Esophagus muscularis mucosa (tissue), 3 donors: ENCODE measurements at regions not wholly inside any gene's neighbourhood (a gene's known extent, or its start where the extent isn't known, plus 50 kb on each side); places are given as distances from the start of the nearest gene placed in this dataset.

Experiments used
- POLR2A ChIP-seq: fragments of 450-650 bp; IDR thresholded peaks from one replicate; pipeline ENCODE4 v1.6.1; 2017; ENCODE audit warnings: antibody characterized with exemption, moderate library complexity, mild to moderate bottlenecking, low read depth
- POLR2AphosphoS5 ChIP-seq, 2 donors: sonication (generic); formaldehyde crosslinking; IDR thresholded peaks; one replicate each; pipeline ENCODE4 v1.6.1; 2017; ENCODE audit warnings: antibody characterized with exemption in 2 of 2
- TF ChIP-seq, protein P1 (sequence below), 3 experiments: fragments of 200-600 bp in 2 of 3; fragments of 450-650 bp in 1 of 3; sonication (generic) in 2 of 3; IDR thresholded peaks; one replicate each; pipeline ENCODE4 v1.5.1; 2017 to 2019; ENCODE audit warnings: antibody characterized with exemption in 3 of 3, mild to moderate bottlenecking in 2 of 3, moderate library complexity in 1 of 3

DNA sequence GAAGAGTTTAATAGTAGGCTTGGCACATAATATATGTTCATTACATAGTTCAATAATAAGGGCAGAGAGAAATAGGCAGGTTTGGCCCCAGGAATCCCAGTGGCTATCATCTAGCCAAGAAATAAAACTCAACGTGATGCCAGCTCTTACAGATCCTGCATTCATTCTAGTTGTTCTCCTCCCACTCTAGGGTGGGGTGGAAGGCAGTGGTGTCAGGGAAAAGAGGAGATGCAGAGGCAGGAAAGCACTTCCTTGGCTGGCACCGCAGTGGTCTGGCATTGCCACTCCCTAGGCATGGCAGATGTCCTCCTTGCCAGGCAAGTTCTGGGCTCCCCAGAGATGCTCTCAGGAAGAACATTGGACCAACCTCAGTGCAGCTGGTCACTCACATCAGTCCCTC is 383.6 kb downstream of the GRIN2B start:
- TF ChIP-seq, protein P1, sequence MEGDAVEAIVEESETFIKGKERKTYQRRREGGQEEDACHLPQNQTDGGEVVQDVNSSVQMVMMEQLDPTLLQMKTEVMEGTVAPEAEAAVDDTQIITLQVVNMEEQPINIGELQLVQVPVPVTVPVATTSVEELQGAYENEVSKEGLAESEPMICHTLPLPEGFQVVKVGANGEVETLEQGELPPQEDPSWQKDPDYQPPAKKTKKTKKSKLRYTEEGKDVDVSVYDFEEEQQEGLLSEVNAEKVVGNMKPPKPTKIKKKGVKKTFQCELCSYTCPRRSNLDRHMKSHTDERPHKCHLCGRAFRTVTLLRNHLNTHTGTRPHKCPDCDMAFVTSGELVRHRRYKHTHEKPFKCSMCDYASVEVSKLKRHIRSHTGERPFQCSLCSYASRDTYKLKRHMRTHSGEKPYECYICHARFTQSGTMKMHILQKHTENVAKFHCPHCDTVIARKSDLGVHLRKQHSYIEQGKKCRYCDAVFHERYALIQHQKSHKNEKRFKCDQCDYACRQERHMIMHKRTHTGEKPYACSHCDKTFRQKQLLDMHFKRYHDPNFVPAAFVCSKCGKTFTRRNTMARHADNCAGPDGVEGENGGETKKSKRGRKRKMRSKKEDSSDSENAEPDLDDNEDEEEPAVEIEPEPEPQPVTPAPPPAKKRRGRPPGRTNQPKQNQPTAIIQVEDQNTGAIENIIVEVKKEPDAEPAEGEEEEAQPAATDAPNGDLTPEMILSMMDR (IDR thresholded peaks at IDR 0.05) = no peak
- TF ChIP-seq POLR2AphosphoS5 (IDR thresholded peaks at IDR 0.05) (no peak), POLR2A (no peak)
